IPS-18a (cell line): ENCODE measurements at regions not wholly inside any gene's neighbourhood (a gene's known extent, or its start where the extent isn't known, plus 50 kb on each side); places are given as distances from the start of the nearest gene placed in this dataset.
"Not testable (repeated sequence)": the region's sequence is repeated elsewhere in the genome, so short reads cannot be mapped to it uniquely, and the experiment has no call there.

ENCODE experiments used
- H3K27ac ChIP-seq: one replicate; pipeline ENCODE4 v1.5.1; 2013; ENCODE audit warnings: low read length
- H3K27me3 ChIP-seq: one replicate; pipeline ENCODE4 v1.6.1; 2013; ENCODE audit warnings: mild to moderate bottlenecking, low read length; ENCODE audit not compliant: control insufficient read depth, insufficient read depth
- H3K36me3 ChIP-seq: one replicate; pipeline ENCODE4 v1.6.1; 2013; ENCODE audit warnings: low read depth, low read length; ENCODE audit not compliant: control insufficient read depth
- H3K4me1 ChIP-seq: one replicate; pipeline ENCODE4 v1.6.1; 2013; ENCODE audit warnings: low read depth, low read length; ENCODE audit not compliant: control insufficient read depth
- H3K4me3 ChIP-seq: one replicate; pipeline ENCODE4 v1.5.1; 2013; ENCODE audit warnings: low read length
- H3K9ac ChIP-seq: one replicate; pipeline ENCODE4 v1.6.1; 2013; ENCODE audit warnings: mild to moderate bottlenecking, low read length, moderate library complexity
- H3K9me3 ChIP-seq: one replicate; pipeline ENCODE4 v1.6.1; 2013; ENCODE audit warnings: low read depth, low read length; ENCODE audit not compliant: control insufficient read depth

DNA sequence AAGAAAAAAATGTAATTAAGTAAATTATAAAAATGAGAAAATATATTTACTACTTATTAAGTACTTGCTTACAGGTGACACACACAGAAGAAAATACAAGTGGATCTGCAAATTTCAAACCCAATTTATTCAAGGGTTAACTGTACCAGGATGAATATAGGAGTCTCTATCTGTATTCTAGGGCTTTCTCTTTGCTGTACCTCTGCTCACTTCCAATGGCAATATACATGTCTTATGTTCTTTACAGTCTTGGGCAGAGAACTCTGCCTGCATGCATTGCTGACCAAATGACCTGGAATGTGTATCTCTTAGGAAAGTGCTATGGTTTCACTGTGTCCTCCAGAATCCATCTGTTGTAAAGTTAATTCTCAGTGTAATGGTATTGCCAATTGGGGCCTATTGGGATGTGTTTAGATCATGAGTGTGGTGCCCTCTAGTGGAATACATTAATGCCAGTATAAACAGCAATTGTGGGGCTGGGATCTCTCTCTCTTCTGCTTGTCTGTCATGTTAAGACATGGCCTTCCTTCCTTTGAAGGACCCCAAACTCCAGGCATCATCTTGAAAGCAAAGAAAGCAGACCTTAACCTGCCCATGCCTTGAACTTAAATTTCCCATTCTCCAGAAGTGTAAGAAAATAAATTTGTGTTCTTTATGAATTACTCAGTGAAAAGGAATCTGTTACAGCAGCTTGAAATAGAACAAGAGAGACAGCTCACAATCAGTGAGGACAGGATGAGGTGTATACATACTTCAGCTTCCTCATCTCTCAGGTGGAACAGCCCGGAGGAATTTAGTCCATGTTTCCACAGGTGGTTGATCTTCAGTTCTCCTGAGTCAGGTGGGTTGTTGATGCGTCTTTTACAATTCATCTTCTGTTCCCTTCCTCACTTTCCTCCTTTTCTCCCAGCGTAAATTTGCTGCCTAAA lies 356.9 kb downstream of the RPIA start:
- H3K27me3 ChIP-seq = not testable (repeated sequence)

DNA sequence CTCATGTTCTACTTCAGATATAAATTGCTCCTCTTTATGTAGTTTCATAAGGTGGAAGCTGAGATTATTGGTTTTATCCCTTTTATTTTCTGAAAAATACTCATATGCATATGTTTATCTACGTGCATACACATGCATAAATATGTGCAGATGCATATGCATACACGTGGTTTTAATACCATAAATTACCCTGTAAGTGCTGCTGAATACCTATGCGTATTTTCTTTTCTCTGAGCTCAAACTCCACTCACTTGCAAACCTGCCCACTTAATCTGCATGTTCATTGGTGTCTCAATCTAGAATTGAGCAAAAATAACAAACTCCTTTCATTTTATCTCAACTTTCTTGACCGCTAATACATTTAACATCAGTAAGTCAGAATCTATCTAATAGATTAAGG lies 367.1 kb downstream of the RPIA start:
- not testable (repeated sequence) for H3K9ac ChIP-seq, H3K36me3 ChIP-seq

More for the DNA sequence above, 356.9 kb downstream of the RPIA start:
- not testable (repeated sequence) for H3K9ac ChIP-seq, H3K36me3 ChIP-seq, H3K9me3 ChIP-seq, H3K4me3 ChIP-seq, H3K4me1 ChIP-seq, H3K27ac ChIP-seq

DNA sequence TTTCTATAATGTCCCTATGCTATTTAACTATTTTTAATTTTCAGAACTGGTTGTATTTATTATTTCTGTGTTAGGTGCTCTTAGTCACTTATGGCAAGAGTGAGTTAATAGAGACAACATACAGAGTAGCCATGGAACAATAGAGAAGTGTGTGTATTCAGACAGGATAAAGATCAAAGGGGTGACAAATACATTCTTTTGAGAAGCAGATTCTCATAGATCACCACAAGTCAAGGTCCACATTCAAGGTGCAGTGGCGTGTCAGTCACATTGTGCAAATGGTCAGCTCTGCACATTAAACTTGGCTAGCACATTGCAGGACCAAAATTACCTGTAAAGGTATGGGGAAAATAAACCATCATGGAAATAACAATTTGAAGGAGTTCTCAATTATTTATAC lies 369.7 kb downstream of the RPIA start:
- H3K36me3 ChIP-seq, H3K9ac ChIP-seq, H3K4me1 ChIP-seq, H3K27ac ChIP-seq, H3K4me3 ChIP-seq, H3K9me3 ChIP-seq, H3K27me3 ChIP-seq: not testable (repeated sequence)

More for the DNA sequence above, 367.1 kb downstream of the RPIA start:
- not testable (repeated sequence) for H3K4me3 ChIP-seq, H3K27ac ChIP-seq, H3K27me3 ChIP-seq, H3K9me3 ChIP-seq, H3K4me1 ChIP-seq

DNA sequence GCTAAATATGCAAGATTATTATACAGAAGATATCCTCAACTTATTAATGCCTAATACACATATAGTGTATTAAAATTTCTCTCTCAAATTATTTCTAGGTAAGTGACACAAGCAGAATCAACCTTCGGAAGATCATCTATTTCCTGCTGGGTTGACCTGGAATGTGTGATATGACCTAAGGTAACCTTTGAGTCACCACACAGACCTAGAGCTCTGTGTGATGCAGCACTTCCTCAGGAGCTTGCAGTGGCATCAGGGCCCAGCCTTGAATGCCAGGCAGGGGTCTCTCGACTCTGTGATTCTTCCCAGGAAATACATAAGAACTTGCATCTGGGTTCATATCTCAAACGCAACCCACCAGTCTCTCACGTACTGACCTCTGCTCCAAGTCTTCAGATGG lies 385.3 kb downstream of the RPIA start:
- H3K9ac ChIP-seq = not testable (repeated sequence)

DNA sequence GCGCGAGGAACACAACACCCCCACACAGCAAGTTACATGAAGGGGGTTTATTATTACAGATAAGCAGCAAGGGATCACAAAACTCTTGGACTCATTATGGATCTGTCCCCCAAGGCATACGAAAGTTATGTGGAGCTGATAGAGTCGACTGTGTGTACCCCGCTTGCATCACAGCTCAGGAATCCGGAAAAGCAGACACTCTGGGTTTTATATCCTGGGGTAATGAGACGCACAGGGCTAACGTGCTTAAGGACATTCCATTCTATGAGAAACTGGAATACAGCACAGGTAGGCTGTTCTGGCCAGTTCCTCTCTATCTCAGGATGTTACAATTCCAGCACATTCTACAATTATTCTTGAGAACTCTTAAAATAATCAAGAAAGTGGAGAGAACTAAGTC lies 401.4 kb downstream of the RPIA start:
- not testable (repeated sequence) for H3K36me3 ChIP-seq, H3K4me3 ChIP-seq, H3K9me3 ChIP-seq, H3K4me1 ChIP-seq, H3K9ac ChIP-seq, H3K27ac ChIP-seq, H3K27me3 ChIP-seq

More for the DNA sequence above, 385.3 kb downstream of the RPIA start:
- not testable (repeated sequence) for H3K27me3 ChIP-seq, H3K27ac ChIP-seq, H3K9me3 ChIP-seq, H3K36me3 ChIP-seq, H3K4me1 ChIP-seq, H3K4me3 ChIP-seq

DNA sequence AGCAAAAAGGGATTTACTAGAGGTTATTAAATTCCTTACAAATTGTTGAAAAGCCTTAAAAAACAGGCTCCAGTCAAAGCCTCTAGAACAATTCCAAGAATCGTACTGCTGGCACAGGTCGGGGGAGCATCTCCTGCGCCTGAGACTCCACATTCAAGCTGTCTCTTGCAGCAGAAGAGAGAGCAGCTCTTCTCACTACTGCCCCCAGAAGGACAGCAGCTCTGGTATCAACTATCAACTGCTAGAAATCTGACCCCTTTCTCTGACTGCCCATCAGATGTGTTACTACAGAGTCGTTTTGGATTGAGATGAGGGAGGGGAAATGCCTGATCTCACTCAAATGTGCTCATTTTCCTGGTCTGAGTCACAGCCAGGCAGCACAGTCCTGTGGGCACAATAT lies 403.6 kb downstream of the RPIA start:
- H3K9ac ChIP-seq, H3K4me1 ChIP-seq, H3K9me3 ChIP-seq, H3K27ac ChIP-seq, H3K36me3 ChIP-seq, H3K27me3 ChIP-seq, H3K4me3 ChIP-seq: not testable (repeated sequence)

DNA sequence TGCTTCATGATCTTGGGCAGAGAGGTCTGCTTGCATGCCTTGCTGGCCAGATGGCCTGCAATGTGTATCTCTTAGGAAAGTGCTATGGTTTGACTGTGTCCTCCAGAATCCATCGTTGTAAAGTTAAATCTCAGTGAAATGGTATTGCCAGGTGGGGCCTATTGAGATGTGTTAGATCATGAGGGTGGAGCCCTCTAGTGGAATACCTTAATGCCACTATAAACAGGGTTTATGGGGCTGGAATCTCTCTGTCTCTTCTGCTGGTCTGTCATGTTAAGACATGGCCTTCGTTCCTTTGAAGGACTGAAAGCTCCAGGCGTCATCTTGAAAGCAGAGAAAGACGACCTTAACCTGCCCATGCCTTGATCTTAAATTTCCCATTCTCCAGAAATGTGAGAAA lies 411.1 kb downstream of the RPIA start:
- not testable (repeated sequence) for H3K4me3 ChIP-seq, H3K27ac ChIP-seq, H3K27me3 ChIP-seq, H3K9ac ChIP-seq, H3K4me1 ChIP-seq, H3K36me3 ChIP-seq, H3K9me3 ChIP-seq

DNA sequence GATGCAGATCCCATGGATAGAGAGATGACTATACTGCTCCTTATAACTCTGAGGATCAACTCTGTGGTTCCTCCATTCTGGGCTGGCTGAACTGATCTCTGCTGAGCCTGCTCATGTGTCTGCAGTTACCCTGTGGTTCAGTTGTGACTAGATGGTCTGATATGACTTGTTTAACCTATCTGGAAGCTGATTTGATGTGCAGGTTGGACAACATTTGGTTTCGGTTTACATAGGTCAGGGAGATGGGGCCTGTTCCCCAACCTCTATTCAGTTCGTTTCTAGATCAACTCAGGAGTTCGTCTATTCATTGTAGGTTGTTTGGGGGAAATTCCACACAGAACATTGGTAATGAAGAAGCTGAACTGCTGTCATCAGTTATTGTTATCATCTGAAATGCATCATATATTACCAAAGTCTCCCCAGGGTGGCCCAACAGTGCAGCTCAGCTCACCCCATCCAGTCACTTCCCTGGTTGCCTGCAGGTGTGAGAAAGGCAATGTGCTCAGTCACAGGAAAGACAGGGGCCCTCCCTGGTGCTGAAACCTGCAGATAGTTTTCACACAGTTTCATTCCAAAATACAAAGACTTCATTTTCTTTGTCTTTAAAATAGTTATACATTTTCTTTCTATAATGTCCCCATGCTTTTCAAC lies 415.0 kb downstream of the RPIA start:
- H3K4me1 ChIP-seq, H3K27me3 ChIP-seq, H3K36me3 ChIP-seq, H3K27ac ChIP-seq, H3K9me3 ChIP-seq, H3K9ac ChIP-seq, H3K4me3 ChIP-seq: not testable (repeated sequence)

DNA sequence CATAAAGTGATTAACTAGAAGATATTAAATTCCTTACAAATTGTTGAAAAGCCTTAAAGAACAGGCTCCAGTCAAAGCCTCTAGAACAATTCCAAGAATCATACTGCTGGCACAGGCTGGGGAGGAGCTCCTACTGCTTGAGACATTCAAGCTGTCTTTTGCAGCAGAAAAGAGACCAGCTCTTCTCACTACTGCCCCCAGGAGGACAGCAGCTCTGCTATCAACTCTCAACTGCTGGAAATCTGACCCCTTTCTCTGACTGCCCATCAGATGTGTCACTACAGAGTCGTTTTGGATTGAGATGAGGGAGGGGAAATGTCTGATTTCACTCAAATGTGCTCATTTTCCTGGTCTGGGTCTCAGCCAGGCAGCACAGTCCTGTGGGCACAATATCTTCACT lies 421.0 kb downstream of the RPIA start:
- not testable (repeated sequence) for H3K9me3 ChIP-seq, H3K9ac ChIP-seq, H3K27me3 ChIP-seq

DNA sequence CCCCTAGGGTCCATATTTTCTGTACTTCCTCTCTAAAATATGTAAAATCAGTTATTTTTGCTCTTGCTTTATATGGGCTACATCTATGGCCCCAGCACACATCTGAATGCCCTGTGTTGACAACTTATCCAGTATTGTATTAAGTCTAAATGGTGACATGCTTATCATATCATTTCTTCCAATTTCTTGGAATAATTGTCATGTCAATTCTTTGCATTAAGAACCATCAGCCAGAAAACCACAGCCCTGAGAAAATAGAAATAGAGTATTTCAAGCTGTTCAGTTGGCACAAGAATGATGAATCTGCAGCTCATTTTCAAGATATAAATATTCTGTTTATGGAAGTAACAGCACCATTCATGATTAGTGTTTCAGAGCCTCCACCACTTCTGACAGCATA lies 421.8 kb downstream of the RPIA start:
- not testable (repeated sequence) for H3K27ac ChIP-seq, H3K36me3 ChIP-seq, H3K9ac ChIP-seq, H3K4me3 ChIP-seq, H3K27me3 ChIP-seq, H3K4me1 ChIP-seq, H3K9me3 ChIP-seq

More for the DNA sequence above, 421.0 kb downstream of the RPIA start:
- not testable (repeated sequence) for H3K36me3 ChIP-seq, H3K4me1 ChIP-seq, H3K4me3 ChIP-seq, H3K27ac ChIP-seq

DNA sequence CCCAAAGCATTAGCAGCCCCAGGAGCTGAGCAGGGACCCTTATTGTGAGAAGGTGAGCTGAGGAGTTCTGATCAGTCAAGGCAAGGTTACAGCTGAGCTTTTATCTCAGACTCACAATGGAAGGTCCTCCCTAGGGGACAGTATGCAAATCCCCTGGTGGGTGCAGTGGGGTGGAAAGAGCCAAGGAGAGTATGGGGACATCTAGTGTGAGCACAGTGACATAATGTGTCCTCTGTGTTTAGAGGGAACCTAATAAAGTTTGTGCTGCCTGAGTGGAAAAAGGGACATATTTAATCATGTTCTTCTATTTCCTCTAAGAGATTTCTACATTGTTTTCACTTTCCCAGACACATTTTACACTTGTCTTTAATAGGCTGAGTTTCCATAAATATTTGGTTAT lies 438.0 kb downstream of the RPIA start:
- H3K27ac ChIP-seq, H3K4me3 ChIP-seq, H3K9me3 ChIP-seq, H3K4me1 ChIP-seq, H3K9ac ChIP-seq, H3K36me3 ChIP-seq, H3K27me3 ChIP-seq: not testable (repeated sequence)

DNA sequence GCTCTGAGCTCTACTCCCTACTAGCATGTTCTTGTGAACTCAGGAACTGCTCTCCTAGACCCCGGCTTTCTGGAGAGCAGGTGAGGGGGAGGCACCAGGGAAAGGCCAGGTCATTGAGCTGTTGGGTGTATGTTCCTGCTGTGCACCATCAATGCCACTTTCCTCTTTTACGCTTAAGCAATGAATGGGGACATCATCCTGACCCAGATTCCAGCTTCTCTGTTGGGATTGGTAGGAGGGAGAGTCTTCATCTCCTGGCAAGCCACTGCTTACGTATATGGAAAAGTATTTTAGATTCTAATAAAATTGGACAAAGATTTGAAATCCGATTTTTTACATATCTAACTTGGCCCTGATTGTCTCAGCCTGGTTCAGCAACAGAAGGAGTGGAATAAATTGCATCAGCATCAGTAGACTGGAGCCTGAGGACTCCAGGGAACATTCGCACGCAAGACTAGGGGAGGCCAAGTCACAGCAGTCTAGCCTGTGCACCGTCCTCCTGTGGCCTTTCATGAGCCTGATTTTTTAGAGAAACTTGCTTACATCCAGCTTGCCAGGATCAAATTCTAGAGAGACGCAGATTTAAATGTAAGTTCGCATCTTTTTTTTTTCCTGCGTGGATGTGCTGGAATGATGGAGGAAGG lies 439.3 kb downstream of the RPIA start:
- not testable (repeated sequence) for H3K4me3 ChIP-seq, H3K27ac ChIP-seq, H3K4me1 ChIP-seq

More for the DNA sequence above, 439.3 kb downstream of the RPIA start:
- H3K9me3 ChIP-seq, H3K27me3 ChIP-seq, H3K36me3 ChIP-seq, H3K9ac ChIP-seq: not testable (repeated sequence)
